Trophoblast cell (in vitro differentiated cells and primary cell): ENCODE measurements at regions not wholly inside any gene's neighbourhood (a gene's known extent, or its start where the extent isn't known, plus 50 kb on each side); places are given as distances from the start of the nearest gene placed in this dataset.

Experiments used
- DNase-seq, 2 donors: peaks; one replicate each; pipeline ENCODE4 v3.0.0-alpha.2; 2016
- H2AFZ ChIP-seq: 2 replicates; pipeline ENCODE4 v1.6.1; 2013; ENCODE audit warnings: low read length, moderate library complexity, mild to moderate bottlenecking; ENCODE audit not compliant: insufficient read depth, poor library complexity
- H2AK5ac ChIP-seq: 2 replicates; pipeline ENCODE4 v1.6.1; 2013; ENCODE audit warnings: mild to moderate bottlenecking, low read length
- H2BK120ac ChIP-seq: 2 replicates; pipeline ENCODE4 v1.6.1; 2013; ENCODE audit warnings: low read length, mild to moderate bottlenecking, moderate library complexity; ENCODE audit not compliant: insufficient read depth, poor library complexity
- H2BK12ac ChIP-seq: 2 replicates; pipeline ENCODE4 v1.6.1; 2013; ENCODE audit warnings: mild to moderate bottlenecking, low read length, moderate library complexity
- H2BK5ac ChIP-seq: 2 replicates; pipeline ENCODE4 v1.6.1; 2013; ENCODE audit warnings: low read length, low read depth, moderate library complexity, mild to moderate bottlenecking; ENCODE audit not compliant: poor library complexity
- H3K14ac ChIP-seq: 2 replicates; pipeline ENCODE4 v1.6.1; 2013; ENCODE audit warnings: mild to moderate bottlenecking, low read length
- H3K18ac ChIP-seq: 2 replicates; pipeline ENCODE4 v1.6.1; 2013; ENCODE audit warnings: mild to moderate bottlenecking, low read length
- H3K23ac ChIP-seq: 2 replicates; pipeline ENCODE4 v1.6.1; 2013; ENCODE audit warnings: low read length
- H3K27ac ChIP-seq: 2 replicates; pipeline ENCODE4 v1.5.1; 2013; ENCODE audit warnings: low read depth, mild to moderate bottlenecking, inconsistent platforms, low read length, moderate library complexity
- H3K27me3 ChIP-seq: 2 replicates; pipeline ENCODE4 v1.6.1; 2013; ENCODE audit warnings: inconsistent platforms, mild to moderate bottlenecking, low read length, moderate library complexity; ENCODE audit not compliant: insufficient read depth
- H3K36me3 ChIP-seq, 2 experiments: 1 replicate in 1 of 2; 2 replicates in 1 of 2; pipeline ENCODE4 v1.6.1; 2013; ENCODE audit warnings: low read length in 2 of 2, mild to moderate bottlenecking in 2 of 2, moderate library complexity in 1 of 2; ENCODE audit not compliant: insufficient read depth in 2 of 2, control insufficient read depth in 1 of 2
- H3K4ac ChIP-seq: 2 replicates; pipeline ENCODE4 v1.6.1; 2013; ENCODE audit warnings: low read depth, mild to moderate bottlenecking, low read length, moderate library complexity
- H3K4me1 ChIP-seq, 2 experiments: 1 replicate in 1 of 2; 2 replicates in 1 of 2; pipeline ENCODE4 v1.6.1; 2013; ENCODE audit warnings: low read length in 2 of 2, mild to moderate bottlenecking in 2 of 2, moderate library complexity in 1 of 2; ENCODE audit not compliant: insufficient read depth in 2 of 2, control insufficient read depth in 1 of 2
- H3K4me2 ChIP-seq: 2 replicates; pipeline ENCODE4 v1.6.1; 2013; ENCODE audit warnings: inconsistent platforms, mild to moderate bottlenecking, low read length, moderate library complexity
- H3K4me3 ChIP-seq: 2 replicates; pipeline ENCODE4 v1.5.1; 2013; ENCODE audit warnings: mild to moderate bottlenecking, low read depth, low read length, inconsistent platforms
- H3K79me1 ChIP-seq: one replicate; pipeline ENCODE4 v1.6.1; 2013; ENCODE audit warnings: low read length
- H3K79me2 ChIP-seq: 2 replicates; pipeline ENCODE4 v1.6.1; 2013; ENCODE audit warnings: low read length, mild to moderate bottlenecking; ENCODE audit not compliant: control insufficient read depth, insufficient read depth, poor library complexity
- H3K9ac ChIP-seq: 2 replicates; pipeline ENCODE4 v1.6.1; 2013; ENCODE audit warnings: mild to moderate bottlenecking, low read length
- H3K9me3 ChIP-seq: 2 replicates; pipeline ENCODE4 v1.6.1; 2013; ENCODE audit warnings: low read depth, mild to moderate bottlenecking, control low read depth, inconsistent platforms, low read length; ENCODE audit not compliant: insufficient read depth
- H4K12ac ChIP-seq: 2 replicates; pipeline ENCODE4 v1.6.1; 2013; ENCODE audit warnings: low read depth, mild to moderate bottlenecking, low read length, moderate library complexity
- H4K8ac ChIP-seq: 2 replicates; pipeline ENCODE4 v1.6.1; 2013; ENCODE audit warnings: low read depth, mild to moderate bottlenecking, low read length, moderate library complexity
- H4K91ac ChIP-seq: one replicate; pipeline ENCODE4 v1.6.1; 2013; ENCODE audit warnings: low read depth, mild to moderate bottlenecking, low read length, moderate library complexity
- WGBS: extraction: QIAGEN DNeasy Blood & Tissue Kit; methylation state at CpG from one replicate; pipeline ENCODE4 v1.1.7; 2013; ENCODE audit warnings: missing lambda C conversion rate; ENCODE audit not compliant: insufficient read length, insufficient coverage; ENCODE audit errors: extremely low coverage; 5-methylcytosine and 5-hydroxymethylcytosine counted together

DNA sequence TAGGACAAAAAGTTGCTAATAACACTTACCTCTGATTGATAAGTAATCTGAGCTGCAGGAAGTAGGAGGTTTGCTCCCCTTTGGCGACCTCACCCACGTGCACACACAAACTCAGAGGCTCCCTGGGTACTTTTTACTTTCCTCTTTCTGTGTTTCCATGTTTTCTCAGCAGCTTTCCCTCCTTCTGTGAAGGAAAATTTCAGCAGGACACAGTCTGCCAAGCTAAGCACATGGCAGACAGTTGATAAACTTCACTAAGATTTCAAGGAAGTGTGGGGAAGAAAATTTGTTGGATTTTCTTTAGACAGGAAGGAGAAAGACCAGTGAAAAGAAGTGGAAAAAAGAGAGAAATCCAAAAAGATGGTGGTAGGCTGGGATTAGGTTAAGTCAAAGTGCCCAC, 215.5 kb upstream of the ARG1 start:
- Histone ChIP-seq H3K14ac (no peak overlapping the region), H3K79me2 (no peaks in the 10 kb centered on the region), H3K4ac (no peak overlapping the region), H3K36me3 (no peaks in the 10 kb centered on the region), H4K12ac (no peak overlapping the region), H3K27me3 (no peaks in the 10 kb centered on the region), H3K4me2 (no peak overlapping the region), H2AK5ac (no peak overlapping the region), H2BK5ac (no peak overlapping the region), H3K9me3 (no peaks in the 10 kb centered on the region), H2BK12ac (no peak overlapping the region), H3K23ac (no peak overlapping the region), H4K91ac (no peak overlapping the region), H2AFZ (no peak overlapping the region), H3K18ac (no peak overlapping the region), H3K79me1 (no peaks in the 10 kb centered on the region), H3K4me1 (peaks cover 0 to 2% of the 10 kb centered on the region in 2 experiments), H4K8ac (no peak overlapping the region), H2BK120ac (no peak overlapping the region), H3K4me3 (no peak overlapping the region), H3K27ac (no peak overlapping the region), H3K9ac (no peak overlapping the region)
- DNase-seq, result no peak
- WGBS, result no CpG with 5 or more reads among the region's 2 CpGs

- H3K36me3 ChIP-seq, result no peaks in the 10 kb centered on the region
- H2BK120ac ChIP-seq, result no peak overlapping the region
- H2BK12ac ChIP-seq, result no peak overlapping the region
- H3K27ac ChIP-seq, result no peak overlapping the region
- WGBS, result no CpG with 5 or more reads among the region's 4 CpGs
- H2AK5ac ChIP-seq, result no peak overlapping the region
- H3K4ac ChIP-seq, result no peak overlapping the region
- no peak overlapping the region for H3K4me3 ChIP-seq
- no peaks in the 10 kb centered on the region for H3K9me3 ChIP-seq
- no peaks in the 10 kb centered on the region for H3K79me2 ChIP-seq
- no peak overlapping the region for H3K14ac ChIP-seq
- no peak overlapping the region for H2AFZ ChIP-seq
- no peak overlapping the region for H4K12ac ChIP-seq
- no peak overlapping the region for H3K18ac ChIP-seq
- H3K27me3 ChIP-seq, result no peaks in the 10 kb centered on the region
- no peak overlapping the region for H3K9ac ChIP-seq
- no peak overlapping the region for H4K91ac ChIP-seq
- H4K8ac ChIP-seq, result no peak overlapping the region
- DNase-seq, result no peak
- no peak overlapping the region for H3K23ac ChIP-seq
- no peak overlapping the region for H2BK5ac ChIP-seq
- H3K4me2 ChIP-seq, result no peak overlapping the region
- no peaks in the 10 kb centered on the region for H3K79me1 ChIP-seq
- H3K4me1 ChIP-seq, result no peaks in the 10 kb centered on the region
Measured at GRCh38 chr6:131362070-131362469, 211.0 kb upstream of the ARG1 start.

DNA sequence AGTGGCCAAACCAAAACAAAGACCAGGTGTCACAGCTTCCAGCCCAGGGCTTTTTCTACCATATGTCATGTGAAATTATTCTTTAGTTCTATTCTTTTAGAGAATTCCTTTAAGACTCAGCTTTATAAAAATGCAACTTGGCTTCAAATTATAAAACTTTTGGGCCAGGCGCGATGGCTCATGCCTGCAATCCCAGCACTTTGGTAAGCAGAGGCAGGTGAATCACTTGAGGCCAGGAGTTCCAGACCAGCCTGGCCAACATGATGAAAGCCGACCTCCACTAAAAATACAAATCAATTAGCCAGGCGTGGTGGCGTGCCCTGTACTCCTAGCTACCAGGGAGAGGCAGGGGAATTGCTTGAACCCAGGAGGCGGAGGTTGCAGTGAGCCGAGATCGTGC, 210.3 kb upstream of the ARG1 start:
- no peak for DNase-seq
- WGBS, result no CpG with 5 or more reads among the region's 8 CpGs
- no peak overlapping the region for H4K8ac ChIP-seq
- H3K18ac ChIP-seq, result no peak overlapping the region
- H2BK5ac ChIP-seq, result no peak overlapping the region
- no peaks in the 10 kb centered on the region for H3K79me1 ChIP-seq
- H2BK12ac ChIP-seq, result no peak overlapping the region
- H3K27ac ChIP-seq, result no peak overlapping the region
- H3K4ac ChIP-seq, result no peak overlapping the region
- H3K9ac ChIP-seq, result no peak overlapping the region
- H3K4me1 ChIP-seq, result no peaks in the 10 kb centered on the region
- no peaks in the 10 kb centered on the region for H3K27me3 ChIP-seq
- H3K9me3 ChIP-seq, result no peaks in the 10 kb centered on the region
- no peak overlapping the region for H4K12ac ChIP-seq
- no peak overlapping the region for H3K4me2 ChIP-seq
- H3K79me2 ChIP-seq, result no peaks in the 10 kb centered on the region
- no peak overlapping the region for H4K91ac ChIP-seq
- H3K23ac ChIP-seq, result no peak overlapping the region
- H3K14ac ChIP-seq, result no peak overlapping the region
- H2BK120ac ChIP-seq, result no peak overlapping the region
- H3K4me3 ChIP-seq, result no peak overlapping the region
- no peak overlapping the region for H2AFZ ChIP-seq
- no peaks in the 10 kb centered on the region for H3K36me3 ChIP-seq
- H2AK5ac ChIP-seq, result no peak overlapping the region

- no peaks in the 10 kb centered on the region for H3K27me3 ChIP-seq
- no peak overlapping the region for H3K4me2 ChIP-seq
- H2BK120ac ChIP-seq, result no peak overlapping the region
- H3K18ac ChIP-seq, result no peak overlapping the region
- H2AK5ac ChIP-seq, result no peak overlapping the region
- no peak overlapping the region for H4K91ac ChIP-seq
- H3K14ac ChIP-seq, result no peak overlapping the region
- H4K8ac ChIP-seq, result no peak overlapping the region
- H3K79me1 ChIP-seq, result no peaks in the 10 kb centered on the region
- H3K4me3 ChIP-seq, result no peak overlapping the region
- H3K9ac ChIP-seq, result no peak overlapping the region
- WGBS, result no CpG with 5 or more reads among the region's 1 CpG
- H2BK5ac ChIP-seq, result no peak overlapping the region
- H3K4ac ChIP-seq, result no peak overlapping the region
- no peak overlapping the region for H3K27ac ChIP-seq
- no peak for DNase-seq
- no peak overlapping the region for H2AFZ ChIP-seq
- H2BK12ac ChIP-seq, result no peak overlapping the region
- no peaks in the 10 kb centered on the region for H3K9me3 ChIP-seq
- H3K4me1 ChIP-seq, result no peaks in the 10 kb centered on the region
- H3K23ac ChIP-seq, result no peak overlapping the region
- H3K79me2 ChIP-seq, result no peaks in the 10 kb centered on the region
- no peak overlapping the region for H4K12ac ChIP-seq
- H3K36me3 ChIP-seq, result no peaks in the 10 kb centered on the region
Measured at GRCh38 chr6:131363947-131364834, 208.8 kb upstream of the ARG1 start.
